HEK293 (cell line): ENCODE measurements at regions not wholly inside any gene's neighbourhood (a gene's known extent, or its start where the extent isn't known, plus 50 kb on each side); places are given as distances from the start of the nearest gene placed in this dataset.

Source experiments
- CTCF ChIP-seq: fragments of 450-650 bp; formaldehyde crosslinking; IDR thresholded peaks from 2 replicates; pipeline ENCODE4 v1.5.1; 2016; ENCODE audit warnings: missing biosample characterization, missing genetic modification characterization
- ELK4 ChIP-seq: IDR thresholded peaks from 2 replicates; pipeline ENCODE4 v1.6.1; 2011; ENCODE audit warnings: mild to moderate bottlenecking, low read depth, low read length, borderline replicate concordance
- TF ChIP-seq, protein P1 (sequence below): fragments of 450-650 bp; formaldehyde crosslinking; IDR thresholded peaks from 2 replicates; pipeline ENCODE4 v1.5.1; 2016; ENCODE audit warnings: missing biosample characterization, missing genetic modification characterization

GRCh38 chrX:6449946-6450345, 85.0 kb downstream of the VCX3A start:
- TF ChIP-seq CTCF: no peak
- TF ChIP-seq ELK4: no peak
- TF ChIP-seq, protein P1, sequence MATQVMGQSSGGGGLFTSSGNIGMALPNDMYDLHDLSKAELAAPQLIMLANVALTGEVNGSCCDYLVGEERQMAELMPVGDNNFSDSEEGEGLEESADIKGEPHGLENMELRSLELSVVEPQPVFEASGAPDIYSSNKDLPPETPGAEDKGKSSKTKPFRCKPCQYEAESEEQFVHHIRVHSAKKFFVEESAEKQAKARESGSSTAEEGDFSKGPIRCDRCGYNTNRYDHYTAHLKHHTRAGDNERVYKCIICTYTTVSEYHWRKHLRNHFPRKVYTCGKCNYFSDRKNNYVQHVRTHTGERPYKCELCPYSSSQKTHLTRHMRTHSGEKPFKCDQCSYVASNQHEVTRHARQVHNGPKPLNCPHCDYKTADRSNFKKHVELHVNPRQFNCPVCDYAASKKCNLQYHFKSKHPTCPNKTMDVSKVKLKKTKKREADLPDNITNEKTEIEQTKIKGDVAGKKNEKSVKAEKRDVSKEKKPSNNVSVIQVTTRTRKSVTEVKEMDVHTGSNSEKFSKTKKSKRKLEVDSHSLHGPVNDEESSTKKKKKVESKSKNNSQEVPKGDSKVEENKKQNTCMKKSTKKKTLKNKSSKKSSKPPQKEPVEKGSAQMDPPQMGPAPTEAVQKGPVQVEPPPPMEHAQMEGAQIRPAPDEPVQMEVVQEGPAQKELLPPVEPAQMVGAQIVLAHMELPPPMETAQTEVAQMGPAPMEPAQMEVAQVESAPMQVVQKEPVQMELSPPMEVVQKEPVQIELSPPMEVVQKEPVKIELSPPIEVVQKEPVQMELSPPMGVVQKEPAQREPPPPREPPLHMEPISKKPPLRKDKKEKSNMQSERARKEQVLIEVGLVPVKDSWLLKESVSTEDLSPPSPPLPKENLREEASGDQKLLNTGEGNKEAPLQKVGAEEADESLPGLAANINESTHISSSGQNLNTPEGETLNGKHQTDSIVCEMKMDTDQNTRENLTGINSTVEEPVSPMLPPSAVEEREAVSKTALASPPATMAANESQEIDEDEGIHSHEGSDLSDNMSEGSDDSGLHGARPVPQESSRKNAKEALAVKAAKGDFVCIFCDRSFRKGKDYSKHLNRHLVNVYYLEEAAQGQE (tag by site-specific recombination): no peak
